Stimulated activated CD4-positive, alpha-beta T cell treated with anti-CD3 and anti-CD28 coated beads, Interleukin-15, amount 100 ng/mL, for 1 hour (primary cell): ENCODE measurements at regions not wholly inside any gene's neighbourhood (a gene's known extent, or its start where the extent isn't known, plus 50 kb on each side); places are given as distances from the start of the nearest gene placed in this dataset.
"Not testable (repeated sequence)": the region's sequence is repeated elsewhere in the genome, so short reads cannot be mapped to it uniquely, and the experiment has no call there.

ENCODE experiments used
- DNase-seq, 2 donors: peaks; one replicate each; pipeline ENCODE4 v3.0.0-alpha.2; 2020; ENCODE audit warnings: low read depth in 1 of 2, low spot score in 1 of 2

DNA sequence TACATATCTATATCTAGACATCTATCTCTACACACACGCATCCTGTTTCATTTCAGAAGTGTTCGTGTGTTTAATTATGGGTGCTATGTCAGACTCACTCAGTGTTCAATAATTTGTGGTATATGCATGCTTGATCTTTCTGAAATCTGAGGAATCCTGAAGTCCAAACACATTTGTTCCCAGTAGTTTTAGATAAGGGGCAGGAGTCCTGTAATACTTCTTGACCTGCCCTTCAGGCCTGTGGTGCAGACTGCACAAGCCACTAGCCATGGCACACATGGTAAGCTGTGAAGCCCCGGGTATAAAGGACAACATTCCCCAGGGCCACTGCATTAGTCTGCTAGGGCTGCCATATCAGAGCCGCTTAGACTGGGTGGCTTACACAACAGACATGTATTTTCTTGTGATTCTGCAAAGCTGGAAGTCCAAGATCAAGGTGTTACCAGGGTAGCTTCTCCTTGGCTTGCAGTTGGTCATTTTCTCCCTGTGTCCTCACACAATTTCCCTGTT, 267.2 kb downstream of the RHOU start:
- no peak for DNase-seq

GRCh38 chr1:229003233-229004031, 267.5 kb upstream of the RAB4A start:
- no peak for DNase-seq

DNA sequence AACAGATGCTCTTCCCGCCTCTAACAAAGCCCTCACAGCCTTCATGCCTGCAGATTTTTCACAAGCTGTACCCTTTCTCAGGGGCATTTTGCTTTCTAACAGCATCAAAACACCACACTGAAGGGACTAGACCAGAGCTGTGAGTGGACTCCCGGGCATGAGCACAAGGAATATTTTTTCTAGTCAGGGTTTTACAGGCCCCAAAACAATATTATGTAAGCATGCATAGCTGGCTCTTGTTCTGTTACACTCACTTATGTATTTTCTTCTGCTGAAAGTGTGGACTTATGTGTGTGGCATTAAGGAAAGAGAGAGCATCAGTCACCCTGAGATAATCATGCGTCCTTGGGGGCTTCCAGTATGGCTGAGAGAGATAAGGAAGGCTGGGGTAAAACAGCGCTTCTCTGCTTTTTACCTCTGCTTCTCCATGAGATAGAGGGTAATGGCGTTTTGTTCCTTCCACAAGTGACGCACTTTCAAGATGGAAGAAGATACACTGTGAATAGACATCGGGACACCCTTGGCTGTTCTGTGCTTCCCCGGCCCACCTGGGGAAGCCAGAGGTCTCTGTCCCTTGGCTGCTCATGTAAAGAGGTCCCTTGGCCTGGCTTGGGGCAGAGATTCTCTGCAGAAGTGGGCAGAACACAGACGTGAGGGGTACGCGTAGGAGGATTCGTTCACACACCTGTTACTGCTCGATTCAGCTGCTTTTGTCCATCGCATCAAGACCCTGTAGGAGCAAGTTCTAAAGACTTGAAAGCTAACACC, 266.7 kb upstream of the RAB4A start:
- DNase-seq, result no peak

DNA sequence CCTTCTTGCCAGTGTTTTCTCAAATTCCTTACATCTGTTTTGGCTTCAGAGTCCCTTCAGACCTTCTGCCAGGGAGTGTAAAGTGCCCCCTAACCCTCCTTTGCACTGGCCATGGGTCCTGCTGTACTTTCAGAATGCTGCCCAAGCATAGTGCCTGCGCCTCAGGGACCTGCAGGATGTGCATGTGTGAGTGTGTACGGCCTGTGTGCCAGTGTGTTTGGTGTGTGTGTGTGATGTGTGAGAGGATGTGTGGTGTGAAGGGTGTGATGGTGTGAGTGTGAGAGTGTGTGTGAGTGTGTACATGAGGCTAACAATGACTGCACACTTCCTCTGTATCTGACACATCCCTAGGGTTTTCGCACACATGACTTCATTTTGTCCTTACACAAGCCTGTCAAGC, 265.8 kb upstream of the RAB4A start:
- DNase-seq, result no peak

- DNase-seq, result no peak
These were observed 265.4 kb upstream of the RAB4A start for GRCh38 chr1:229005556-229005955.

- no peak for DNase-seq
These were observed 264.6 kb upstream of the RAB4A start for GRCh38 chr1:229006121-229006870.

GRCh38 chr1:229007167-229007566, 263.7 kb upstream of the RAB4A start:
- DNase-seq, result no peak

DNA sequence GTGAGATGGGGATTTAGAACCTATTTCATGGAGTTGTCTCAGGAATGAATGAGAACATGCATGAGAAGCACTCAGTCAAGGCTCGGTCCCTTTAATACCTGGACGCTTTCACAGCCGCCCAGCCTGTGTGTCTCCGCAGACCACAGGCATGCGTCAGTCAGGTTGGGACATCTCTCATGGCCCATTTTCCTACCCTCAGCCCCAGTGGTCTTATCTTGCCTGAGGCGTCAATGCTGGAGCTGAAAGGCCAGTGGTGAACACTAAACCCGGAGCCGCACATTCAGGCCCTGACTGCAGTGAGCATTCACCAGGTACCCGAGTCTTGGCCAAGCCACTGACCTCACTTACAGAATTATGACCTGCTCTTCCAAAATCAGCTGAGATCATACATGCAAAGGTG, 263.2 kb upstream of the RAB4A start:
- DNase-seq, result no peak

DNA sequence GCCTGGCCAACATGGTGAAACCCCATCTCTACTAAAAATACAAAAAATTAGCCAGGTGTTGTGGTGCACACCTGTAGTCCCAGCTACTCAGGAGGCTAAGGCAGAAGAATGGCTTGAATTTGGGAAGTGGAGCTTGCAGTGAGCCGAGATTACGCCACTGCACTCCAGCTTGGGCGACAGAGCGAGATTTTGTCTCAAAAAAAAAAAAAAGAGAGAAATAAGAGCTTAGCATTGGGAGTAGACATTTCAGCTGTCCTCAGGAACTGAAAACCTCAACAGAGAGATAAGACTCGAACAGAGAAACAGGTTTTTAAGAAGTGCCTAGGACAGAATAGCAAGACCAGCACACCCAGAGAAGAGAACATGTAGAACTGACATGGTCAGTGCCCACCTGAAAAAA, 262.6 kb upstream of the RAB4A start:
- DNase-seq, result not testable (repeated sequence)

DNA sequence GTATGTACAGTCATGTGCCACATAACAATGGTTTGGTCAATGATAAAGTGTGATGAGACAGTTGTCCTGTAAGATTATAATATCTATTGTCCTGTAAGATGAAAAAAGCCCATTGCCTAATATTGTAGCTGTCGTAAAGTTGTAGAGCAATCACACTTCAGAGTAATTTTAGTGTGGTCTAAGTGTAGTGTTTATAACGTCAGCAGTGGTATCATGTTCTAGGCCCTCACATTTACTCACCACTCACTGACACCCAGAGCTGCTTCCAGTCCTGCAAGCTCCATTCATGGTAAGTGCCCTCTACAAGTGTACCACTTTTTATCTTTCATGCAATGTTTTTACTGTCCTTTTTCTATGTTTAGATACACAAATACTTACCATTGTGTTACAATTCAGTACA, 259.9 kb upstream of the RAB4A start:
- DNase-seq, result no peak

GRCh38 chr1:229012823-229013222, 258.1 kb upstream of the RAB4A start:
- no peak for DNase-seq

GRCh38 chr1:229013981-229014380, 256.9 kb upstream of the RAB4A start:
- DNase-seq, result no peak

- no peak for DNase-seq
These were observed 255.1 kb upstream of the RAB4A start for GRCh38 chr1:229015806-229016205.

- DNase-seq, result no peak
These were observed 253.8 kb upstream of the RAB4A start for GRCh38 chr1:229017091-229017490.

GRCh38 chr1:229018674-229019295, 252.1 kb upstream of the RAB4A start:
- no peak for DNase-seq

- DNase-seq, result no peak
These were observed 251.1 kb upstream of the RAB4A start for GRCh38 chr1:229019663-229020271.

GRCh38 chr1:229021034-229021433, 249.9 kb upstream of the RAB4A start:
- not testable (repeated sequence) for DNase-seq

DNA sequence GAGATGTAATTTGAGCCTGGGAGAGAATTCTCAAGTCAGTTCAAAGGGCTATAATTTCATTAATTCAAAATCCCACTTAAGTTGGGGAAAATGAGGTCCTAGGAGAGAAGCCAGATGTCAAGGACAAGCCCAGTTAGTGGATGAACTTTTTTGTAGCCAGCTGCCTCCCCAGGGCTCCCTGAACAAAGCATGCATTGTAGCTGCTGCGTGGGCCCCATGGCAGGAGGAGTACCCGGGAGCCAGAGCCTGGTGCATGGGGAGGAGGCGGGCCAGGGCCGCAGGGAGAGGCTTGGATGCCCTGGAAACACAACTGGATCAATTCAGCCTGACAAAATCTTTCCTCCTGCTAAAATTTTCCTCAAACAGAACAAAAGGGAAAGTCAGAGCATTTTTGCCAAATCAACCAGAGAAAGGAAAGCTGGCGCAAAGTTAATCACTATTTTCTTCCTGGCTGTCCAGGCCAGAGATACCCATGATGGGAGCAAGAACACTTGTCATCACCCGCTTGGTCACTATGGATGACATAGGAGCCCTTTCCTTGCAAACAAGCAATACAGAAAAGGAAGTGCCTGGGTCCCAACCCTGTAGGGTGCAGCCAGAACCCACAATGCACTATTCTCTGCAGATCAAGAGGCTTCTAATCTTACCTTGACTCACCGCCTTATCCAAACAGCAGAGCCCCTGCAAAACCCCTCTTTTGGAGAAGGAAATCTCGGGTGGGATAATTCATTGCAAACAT, 248.1 kb upstream of the RAB4A start:
- no peak for DNase-seq

DNA sequence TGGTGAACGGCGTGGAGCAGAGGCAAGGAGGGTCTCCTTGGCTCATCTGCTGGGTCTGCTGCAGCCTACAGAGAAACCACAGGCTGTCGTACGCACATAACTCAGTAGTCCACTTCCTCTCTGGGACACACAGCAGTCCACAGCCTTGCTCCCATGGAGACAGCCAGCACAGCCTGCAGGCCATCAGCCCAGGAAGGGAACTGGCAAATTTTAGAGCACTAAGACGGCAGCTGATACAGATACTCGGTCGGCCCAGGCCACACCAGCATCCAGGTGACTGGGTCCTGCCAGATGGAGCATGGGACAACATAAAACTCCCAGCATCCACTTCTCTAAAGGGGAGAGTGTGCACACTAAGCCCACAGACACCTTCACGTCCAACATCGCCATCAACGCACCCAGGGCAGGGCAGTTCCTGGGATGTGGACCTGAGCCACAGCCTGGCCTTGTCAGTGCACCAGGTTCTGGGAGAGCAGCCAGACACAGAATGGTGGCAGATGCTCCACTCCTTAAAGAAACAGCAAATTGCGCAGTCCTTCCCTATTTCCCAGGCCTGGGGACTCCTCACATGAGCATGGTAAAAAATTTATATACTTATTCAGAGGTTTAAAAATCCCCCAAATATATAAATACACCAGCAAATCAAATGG, 247.1 kb upstream of the RAB4A start:
- DNase-seq, result no peak
